ENCODE measurements at regions not wholly inside any gene's neighbourhood (a gene's known extent, or its start where the extent isn't known, plus 50 kb on each side); places are given as distances from the start of the nearest gene placed in this dataset.

- Histone ChIP-seq H3K27me3 (ENCODE audit: control insufficient read depth, insufficient read depth, low read length) (no peaks in the 10 kb centered on the region; the same call in 1 of the 2 replicates), H3K36me3 (ENCODE audit: control insufficient read depth, insufficient read depth, low read length) (no peaks in the 10 kb centered on the region), H3K4me3 (ENCODE audit: low read depth, low read length) (no peak overlapping the region)
- CTCF ChIA-PET, result interaction anchor here (0.8 to 1.4 kb wide), 2 partner anchors 9 to 649 kb away, joined by 3 to 4 read pairs; no protein-coding TSS in a partner anchor
- POLR2A ChIA-PET, result interaction anchor here (0.7 kb wide), 3 partner anchors 332 to 680 kb away, joined by 6 read pairs; no protein-coding TSS in a partner anchor
- TF ChIP-seq CTCF (IDR thresholded peaks at IDR 0.05; ENCODE audit: insufficient read depth, low read depth, low read length), result no peak
- DNase-seq (ENCODE audit: low read depth), result no peak
Measured at GRCh38 chr5:158483281-158483860, 616.3 kb downstream of the EBF1 start.

GRCh38 chr5:158482125-158482524 is 617.6 kb downstream of the EBF1 start:
- CTCF ChIA-PET, result interaction anchor here (1.0 to 1.4 kb wide), 2 partner anchors 10 to 25 kb away, joined by 3 to 4 read pairs; no protein-coding TSS in a partner anchor
- H3K27me3 ChIP-seq (ENCODE audit: control insufficient read depth, insufficient read depth, low read length), result peaks cover 3% of the 10 kb centered on the region; the same call in 1 of the 2 replicates
- no peak for TF ChIP-seq CTCF (IDR thresholded peaks at IDR 0.05; ENCODE audit: insufficient read depth, low read depth, low read length)
- H3K4me3 ChIP-seq (ENCODE audit: low read depth, low read length), result no peak overlapping the region
- H3K36me3 ChIP-seq (ENCODE audit: control insufficient read depth, insufficient read depth, low read length), result no peaks in the 10 kb centered on the region
- POLR2A ChIA-PET, result no interaction called here
- DNase-seq (ENCODE audit: low read depth), result no peak

- CTCF ChIA-PET, result interaction anchor here (0.8 to 2.0 kb wide), 2 partner anchors 217 to 223 kb away, joined by 3 to 5 read pairs; no protein-coding TSS in a partner anchor
- TF ChIP-seq CTCF (IDR thresholded peaks at IDR 0.05; ENCODE audit: insufficient read depth, low read depth, low read length), result no peak
- H3K27me3 ChIP-seq (ENCODE audit: control insufficient read depth, insufficient read depth, low read length), result peaks cover 3% of the 10 kb centered on the region; the same call in 1 of the 2 replicates
Measured at GRCh38 chr5:158478139-158478538, 619.2 kb upstream of the CLINT1 start.

GRCh38 chr5:158477214-158477613 is 618.3 kb upstream of the CLINT1 start:
- POLR2A ChIA-PET, result no interaction called here
- no peak for TF ChIP-seq CTCF (IDR thresholded peaks at IDR 0.05; ENCODE audit: insufficient read depth, low read depth, low read length)
- CTCF ChIA-PET, result interaction anchor here (0.8 to 2.0 kb wide), 2 partner anchors 218 to 223 kb away, joined by 3 to 5 read pairs; no protein-coding TSS in a partner anchor
- H3K27me3 ChIP-seq (ENCODE audit: control insufficient read depth, insufficient read depth, low read length), result peaks cover 3% of the 10 kb centered on the region; the same call in 1 of the 2 replicates
- H3K4me3 ChIP-seq (ENCODE audit: low read depth, low read length), result no peak overlapping the region
- no peak for DNase-seq (ENCODE audit: low read depth)
- H3K36me3 ChIP-seq (ENCODE audit: control insufficient read depth, insufficient read depth, low read length), result no peaks in the 10 kb centered on the region

More at GRCh38 chr5:158478139-158478538, 619.2 kb upstream of the CLINT1 start:
- POLR2A ChIA-PET, result no interaction called here
- Histone ChIP-seq H3K4me3 (ENCODE audit: low read depth, low read length) (no peak overlapping the region), H3K36me3 (ENCODE audit: control insufficient read depth, insufficient read depth, low read length) (no peaks in the 10 kb centered on the region)
- DNase-seq (ENCODE audit: low read depth), result no peak

GRCh38 chr5:158473016-158473635 is 614.2 kb upstream of the CLINT1 start:
- POLR2A ChIA-PET, result no interaction called here

More at GRCh38 chr5:158473016-158473635, 614.2 kb upstream of the CLINT1 start:
- Histone ChIP-seq H3K36me3 (ENCODE audit: control insufficient read depth, insufficient read depth, low read length) (no peaks in the 10 kb centered on the region), H3K27me3 (ENCODE audit: control insufficient read depth, insufficient read depth, low read length) (peaks cover under 1% of the 10 kb centered on the region; the same call in 1 of the 2 replicates), H3K4me3 (ENCODE audit: low read depth, low read length) (no peak overlapping the region)
- no peak for TF ChIP-seq CTCF (IDR thresholded peaks at IDR 0.05; ENCODE audit: insufficient read depth, low read depth, low read length)
- CTCF ChIA-PET, result interaction anchor here (0.5 kb wide), 1 partner anchor 50 kb away, joined by 5 read pairs; no protein-coding TSS in a partner anchor
- no peak for DNase-seq (ENCODE audit: low read depth)
